Stimulated activated CD8-positive, alpha-beta memory T cell treated with anti-CD3 and anti-CD28 coated beads, Interleukin-4, amount 100 ng/mL, for 24 hours (primary cell): ENCODE measurements at regions not wholly inside any gene's neighbourhood (a gene's known extent, or its start where the extent isn't known, plus 50 kb on each side); places are given as distances from the start of the nearest gene placed in this dataset.
"Not testable (repeated sequence)": the region's sequence is repeated elsewhere in the genome, so short reads cannot be mapped to it uniquely, and the experiment has no call there.

ENCODE experiments used
- DNase-seq: peaks from one replicate; pipeline ENCODE4 v3.0.0-alpha.2; 2020; ENCODE audit warnings: low read depth

DNA sequence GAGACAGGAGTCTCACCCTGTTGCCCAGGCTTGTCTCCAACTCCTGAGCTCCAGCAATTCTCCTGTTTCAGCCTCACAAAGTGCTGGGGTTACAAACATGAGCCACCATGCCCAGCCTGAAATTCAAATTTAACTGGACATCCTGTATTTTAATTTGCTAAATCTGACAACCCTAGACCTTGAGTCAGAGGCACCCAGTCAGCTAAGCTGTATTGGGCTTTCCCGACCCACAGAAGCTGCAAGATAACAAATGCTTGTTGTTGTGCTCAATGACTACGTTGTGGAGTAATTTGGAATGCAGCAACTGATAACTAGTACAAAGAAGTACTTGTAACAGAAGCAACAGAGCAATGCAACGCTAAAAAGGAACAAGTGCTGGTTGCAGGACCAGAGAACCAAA lies 533.1 kb downstream of the NTRK2 start:
- no peak for DNase-seq

DNA sequence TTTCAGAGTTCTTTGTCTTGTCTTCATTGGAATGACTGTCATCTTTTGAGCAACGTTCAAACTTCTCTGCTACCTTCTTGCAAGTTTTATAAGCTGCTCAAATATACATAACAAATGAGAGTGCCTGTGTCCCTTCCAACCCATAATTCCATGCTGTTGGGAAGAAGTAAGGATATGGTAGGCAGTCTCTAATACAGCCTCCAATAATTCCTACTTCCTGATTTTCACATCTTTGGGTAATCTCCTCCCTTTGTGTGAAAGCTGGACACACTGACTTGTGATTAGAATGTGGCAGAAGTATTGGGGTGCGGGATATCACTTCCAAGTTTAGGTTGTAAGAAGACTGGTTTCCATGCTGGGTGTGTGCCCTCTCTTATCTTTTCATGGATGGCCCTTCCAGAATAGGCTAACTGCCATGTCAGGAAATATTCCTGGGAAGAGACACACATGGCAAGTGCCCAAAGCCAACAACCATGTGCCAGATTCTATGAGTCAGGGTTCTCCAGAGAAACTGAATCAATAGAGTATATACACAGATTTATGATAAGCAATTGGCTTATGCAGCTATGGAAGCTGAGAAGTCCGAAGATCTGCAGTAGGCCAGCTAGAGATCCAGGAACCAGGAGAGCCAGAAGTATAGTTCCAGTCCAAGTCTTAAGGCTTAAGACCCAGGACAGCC lies 531.3 kb downstream of the NTRK2 start:
- DNase-seq: no peak

DNA sequence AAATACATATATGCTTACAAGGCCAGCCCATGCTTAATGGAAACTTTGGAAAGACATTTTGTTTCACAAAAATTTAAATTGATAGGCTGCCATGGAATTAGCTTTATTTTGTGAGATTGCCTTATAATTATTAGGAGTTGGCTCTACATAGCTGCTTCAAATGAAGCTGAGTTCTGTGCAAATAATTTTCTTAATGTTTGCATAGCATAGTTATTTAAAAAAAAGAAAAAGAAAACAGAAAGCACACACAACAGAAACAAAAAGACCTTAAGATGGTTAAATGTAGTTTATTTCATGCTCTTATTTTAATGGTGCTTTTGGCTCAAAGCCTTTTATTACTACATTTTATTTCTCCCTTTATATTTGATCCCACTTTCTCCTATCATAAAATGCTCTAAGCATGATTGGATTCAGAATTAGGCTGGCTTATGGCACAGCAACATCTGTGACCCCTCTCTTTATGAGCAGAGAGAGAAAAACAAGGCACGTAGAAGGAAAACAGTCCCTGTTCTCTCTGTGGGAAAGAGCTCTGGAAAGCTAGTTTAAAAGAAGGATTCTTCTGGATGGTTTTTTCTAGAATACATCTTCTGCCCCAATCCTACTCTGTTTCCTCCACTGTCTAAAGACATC lies 530.5 kb downstream of the NTRK2 start:
- DNase-seq: no peak

DNA sequence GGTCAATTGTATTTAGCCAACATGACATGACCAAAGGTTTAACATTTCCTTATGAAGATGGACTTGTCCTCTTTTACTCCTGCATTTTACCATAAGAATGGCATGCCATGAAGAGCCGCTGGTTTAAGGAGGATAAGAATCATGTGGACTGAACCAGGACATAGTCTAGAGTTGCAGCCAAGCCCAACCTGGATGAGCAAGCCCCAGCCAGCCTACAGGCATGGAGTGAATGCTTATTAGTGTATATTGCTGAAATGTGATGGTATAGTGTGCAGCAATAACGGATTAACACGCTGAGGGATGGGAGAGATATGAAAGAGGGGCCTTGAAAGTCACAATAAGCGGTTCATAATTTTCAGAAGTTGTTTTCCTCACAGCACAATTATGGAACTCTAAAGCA lies 523.2 kb downstream of the NTRK2 start:
- DNase-seq: no peak

DNA sequence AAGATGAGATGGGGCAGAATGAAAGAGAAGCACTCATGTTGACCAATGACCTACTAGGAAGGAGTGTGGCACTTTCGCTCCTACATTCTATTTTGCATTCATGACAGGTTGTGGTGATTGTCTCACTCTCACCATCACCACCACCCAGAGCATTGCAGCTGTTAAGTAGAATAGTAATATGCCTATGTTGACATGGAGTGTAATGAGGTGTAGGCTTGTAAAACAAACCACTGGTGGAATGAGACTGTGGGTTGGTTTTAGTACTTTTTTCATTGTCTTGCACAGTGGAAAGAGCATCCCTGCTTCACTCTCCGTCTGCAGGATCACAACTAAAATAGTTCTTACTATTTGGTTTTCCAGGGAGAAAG lies 516.7 kb downstream of the NTRK2 start:
- no peak for DNase-seq

DNA sequence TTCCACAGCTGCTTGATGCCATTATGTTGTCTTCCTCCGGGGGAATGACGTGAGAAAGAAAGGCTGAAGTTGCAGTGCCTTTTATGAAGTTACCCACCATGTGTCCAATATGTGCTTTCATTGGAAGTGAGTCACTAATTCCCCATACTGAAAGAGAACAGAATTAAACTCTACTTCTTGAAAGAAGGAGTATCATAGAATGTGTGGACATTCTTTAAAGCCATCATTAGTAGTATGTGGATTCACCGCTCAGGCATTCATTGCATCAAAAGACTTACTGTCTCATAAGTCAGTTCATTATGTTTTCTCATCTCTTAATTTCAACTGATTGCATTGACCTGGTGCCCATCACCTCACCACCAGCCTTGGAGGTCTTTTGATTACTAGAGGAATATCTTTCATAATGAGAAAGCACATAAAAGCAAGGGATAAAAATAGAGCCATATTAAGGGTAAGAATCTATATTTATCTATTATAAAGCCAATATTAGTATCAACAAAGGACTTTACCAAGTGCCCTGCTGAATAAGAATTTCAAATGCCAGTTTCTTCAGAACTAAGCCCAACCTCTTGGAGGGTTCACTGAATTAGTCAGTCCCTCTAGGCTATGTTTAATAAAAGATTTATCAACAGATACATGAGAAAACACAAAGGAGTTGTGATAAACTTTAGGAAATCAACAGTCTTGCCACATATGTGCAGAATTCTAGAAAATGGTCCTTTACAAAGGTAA lies 516.1 kb downstream of the NTRK2 start:
- DNase-seq: no peak

DNA sequence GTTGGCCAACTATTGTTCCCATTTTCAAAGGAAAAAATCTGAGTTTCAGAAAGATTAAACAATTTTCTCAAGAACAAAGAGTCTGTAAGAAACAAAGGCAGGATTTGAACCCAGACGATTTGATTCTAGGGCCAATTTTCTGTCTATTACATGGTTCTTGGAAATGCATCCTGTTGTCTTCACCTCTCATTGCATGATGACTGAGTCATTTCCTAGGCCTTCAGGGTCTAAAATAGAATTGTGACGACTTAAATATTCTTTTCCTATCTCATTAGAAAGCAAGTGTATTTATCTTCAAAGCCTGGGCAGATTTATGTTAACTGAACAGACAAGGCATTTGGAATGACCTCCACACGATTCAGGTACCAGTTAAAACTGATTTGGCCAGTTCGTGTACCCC lies 512.9 kb downstream of the NTRK2 start:
- DNase-seq: no peak

DNA sequence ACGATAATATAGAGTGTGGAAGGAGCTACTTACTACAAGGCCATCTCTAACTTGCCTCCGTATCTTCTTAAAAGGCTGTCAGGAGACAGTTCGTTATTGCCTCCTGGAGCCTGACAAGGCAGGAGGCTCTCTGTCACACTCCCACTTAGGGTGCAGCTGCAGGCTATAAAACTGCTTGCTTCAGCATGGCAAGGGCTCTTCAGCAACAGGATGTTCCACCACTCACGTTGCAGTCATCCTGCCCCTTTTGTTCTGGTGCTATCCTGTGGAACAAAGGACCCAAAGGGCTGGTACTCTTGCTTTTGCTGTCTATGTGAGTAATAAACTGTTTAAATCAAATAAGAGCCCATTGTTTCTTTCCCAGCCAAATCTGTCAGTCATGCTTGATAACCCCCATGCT lies 508.9 kb downstream of the NTRK2 start:
- no peak for DNase-seq

DNA sequence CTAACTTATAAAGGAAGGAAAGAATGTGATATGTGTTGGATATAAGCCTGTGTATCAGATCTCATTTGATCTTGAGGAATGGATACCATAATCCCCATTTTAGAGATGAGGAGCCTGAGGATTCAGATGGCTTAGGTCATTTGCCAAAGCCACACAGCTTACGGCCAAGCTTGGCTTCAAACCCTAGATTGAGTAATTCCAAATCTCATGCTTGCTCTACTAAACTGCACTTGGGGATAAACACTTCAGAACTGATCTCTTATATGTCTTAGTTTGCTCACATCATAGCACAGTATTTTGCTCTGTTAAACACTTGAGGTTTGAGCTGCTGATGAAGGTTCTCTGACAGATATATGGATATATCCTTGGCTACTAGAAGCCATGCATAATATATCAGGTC lies 504.4 kb downstream of the NTRK2 start:
- DNase-seq: no peak

DNA sequence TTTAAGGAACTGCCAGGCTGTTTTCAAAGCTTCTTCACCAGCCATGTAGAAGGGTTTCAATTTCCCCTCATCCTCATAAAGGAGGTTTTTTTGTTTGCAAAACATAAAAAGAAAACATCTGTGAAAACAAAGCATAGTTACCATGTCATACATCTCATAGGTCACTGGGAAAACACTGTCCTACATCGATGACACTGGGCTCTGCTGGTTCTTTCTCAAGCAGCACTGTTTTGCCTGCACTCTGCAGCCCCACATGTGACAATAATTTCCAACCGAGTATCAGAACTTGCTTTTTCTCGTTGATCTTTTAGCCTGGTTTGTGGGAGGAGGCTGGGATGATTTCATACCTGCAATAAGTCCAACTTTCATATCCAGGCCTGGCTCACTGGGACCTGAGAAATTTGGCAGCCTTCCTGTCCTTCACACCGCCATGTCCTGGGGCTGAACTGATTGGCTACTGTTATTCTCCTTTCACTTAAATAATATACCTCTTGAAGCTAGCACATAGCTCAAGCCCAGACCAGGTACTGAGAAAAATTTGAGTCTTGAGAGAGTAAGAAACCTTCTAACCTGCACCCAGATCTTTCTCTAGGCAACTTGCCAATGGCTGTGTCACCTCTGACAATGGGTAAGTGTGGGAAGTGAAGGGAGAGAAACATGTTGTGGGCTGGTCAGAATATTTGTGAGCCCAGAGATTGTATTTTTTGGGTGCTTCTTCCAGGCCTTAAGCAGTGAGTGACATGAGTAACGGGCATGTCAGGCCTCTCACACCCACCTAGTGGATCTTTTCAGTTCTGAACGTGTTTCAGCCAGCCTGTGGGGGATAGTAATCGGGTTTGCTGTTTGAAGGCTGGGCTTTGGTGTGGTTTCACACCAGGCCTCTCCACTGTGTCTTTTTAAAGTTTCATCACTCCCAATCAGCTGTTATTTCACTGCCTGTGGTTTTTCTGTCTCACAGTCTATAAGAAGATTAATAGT lies 502.8 kb downstream of the NTRK2 start:
- DNase-seq: no peak

DNA sequence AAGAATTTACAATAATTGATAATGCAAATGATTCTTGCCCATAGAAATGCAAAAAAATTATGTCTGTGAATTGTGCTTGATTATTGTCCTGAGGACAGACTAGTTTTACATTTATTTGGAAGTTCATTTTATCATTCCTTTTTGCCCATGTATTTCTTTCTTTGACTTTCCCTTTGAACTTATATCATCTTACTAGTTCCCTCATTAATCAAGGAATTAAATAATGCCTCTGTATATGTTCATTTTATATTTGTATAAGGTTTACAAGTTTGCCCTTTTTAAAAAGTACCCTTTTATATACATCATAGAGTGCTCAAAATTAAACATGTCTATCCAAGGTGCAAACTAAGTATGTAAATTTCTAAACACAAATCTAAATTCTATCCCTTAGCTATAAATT lies 501.6 kb downstream of the NTRK2 start:
- no peak for DNase-seq

DNA sequence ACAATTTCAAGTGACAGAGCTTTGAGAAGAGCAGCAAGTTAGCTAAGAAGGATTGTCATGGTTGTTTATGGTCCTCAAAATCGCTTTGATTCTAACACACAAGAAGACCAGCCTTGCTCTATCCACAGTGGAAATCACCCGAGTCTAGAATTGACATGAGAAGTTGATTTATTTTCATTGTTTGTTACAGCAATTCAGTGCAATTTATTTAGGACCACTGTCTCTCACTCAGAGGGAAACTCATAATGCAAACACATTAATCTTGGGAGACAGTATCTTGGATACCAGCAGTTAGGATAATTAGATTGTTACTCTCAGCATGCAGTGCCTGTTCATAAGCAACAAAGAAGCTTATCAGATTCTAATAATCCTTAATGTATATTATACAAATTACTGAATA lies 498.9 kb downstream of the NTRK2 start:
- DNase-seq: no peak

DNA sequence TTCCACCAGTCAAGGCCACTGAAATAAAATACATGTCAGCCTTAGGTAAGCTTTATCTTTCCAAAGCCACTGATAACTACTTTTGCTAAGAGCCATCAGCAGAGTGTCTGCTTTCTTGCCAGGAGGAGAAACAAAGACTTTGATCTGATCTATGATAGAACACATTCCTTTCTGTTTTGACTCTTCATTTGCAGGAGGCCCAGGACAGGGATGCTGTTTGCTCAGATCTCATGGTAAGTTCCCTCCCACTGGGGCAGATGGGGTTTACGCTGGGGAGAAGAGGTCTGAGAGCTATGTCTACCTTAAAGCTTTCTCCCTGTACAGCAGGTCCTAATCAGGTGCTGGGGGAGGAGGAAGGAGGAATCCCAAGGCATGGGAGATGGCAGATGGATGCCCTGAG lies 497.6 kb downstream of the NTRK2 start:
- no peak for DNase-seq

DNA sequence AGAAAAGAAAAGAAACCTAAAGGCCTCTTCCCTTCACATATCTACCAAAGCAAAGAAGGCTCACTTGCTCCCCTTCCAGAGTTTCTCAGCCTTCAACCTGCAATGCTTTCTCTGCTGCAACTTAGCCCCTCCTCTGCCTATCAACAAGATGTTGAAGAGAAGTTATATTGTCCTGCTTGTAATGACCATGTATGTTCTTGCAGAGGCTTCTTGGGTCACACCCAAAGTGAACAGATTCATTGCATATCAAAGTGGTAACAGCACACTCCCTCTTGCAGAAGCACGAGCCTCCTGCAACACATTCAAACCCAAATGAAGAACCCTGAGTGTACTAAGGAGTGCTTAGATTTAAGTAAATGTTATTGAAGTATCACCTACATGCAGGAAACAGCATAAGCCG lies 494.3 kb downstream of the NTRK2 start:
- no peak for DNase-seq

DNA sequence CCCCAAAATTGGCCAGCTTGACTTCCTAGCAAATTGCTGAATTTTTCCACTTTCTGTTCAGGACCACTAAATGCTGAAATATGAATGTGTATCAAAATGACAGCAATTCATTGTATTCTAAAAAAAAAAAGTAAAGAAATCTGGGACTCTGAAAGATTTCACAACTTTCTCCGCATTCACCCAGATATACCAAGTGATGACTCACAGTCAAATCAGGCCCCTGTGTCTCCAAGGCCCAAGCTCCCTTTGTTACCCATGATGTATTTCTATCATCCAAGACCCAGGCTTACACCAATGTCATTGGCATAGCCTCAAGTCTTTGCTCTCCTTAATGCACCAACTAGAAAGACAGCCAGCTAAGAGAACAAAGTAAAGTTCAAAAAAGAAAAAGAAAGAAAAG lies 493.9 kb downstream of the NTRK2 start:
- no peak for DNase-seq

DNA sequence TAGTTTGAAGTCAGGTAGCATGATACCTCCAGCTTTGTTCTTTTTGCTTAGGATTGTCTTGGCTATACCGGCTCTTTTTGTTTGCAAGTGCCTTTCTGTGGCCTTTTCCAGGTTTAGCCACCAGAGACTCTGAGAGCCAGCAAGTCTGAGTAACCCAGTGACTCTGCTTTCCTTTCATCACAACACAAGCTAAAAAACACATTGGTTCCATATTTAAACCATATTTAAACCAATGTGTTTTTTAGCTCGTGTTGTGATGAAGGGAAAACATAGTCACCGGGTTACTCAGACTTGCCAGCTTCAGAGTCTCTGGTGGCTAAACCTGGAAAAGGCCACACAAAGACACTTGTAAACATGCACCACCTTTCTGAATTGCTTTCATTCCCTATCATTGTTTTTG lies 493.3 kb downstream of the NTRK2 start:
- no peak for DNase-seq

DNA sequence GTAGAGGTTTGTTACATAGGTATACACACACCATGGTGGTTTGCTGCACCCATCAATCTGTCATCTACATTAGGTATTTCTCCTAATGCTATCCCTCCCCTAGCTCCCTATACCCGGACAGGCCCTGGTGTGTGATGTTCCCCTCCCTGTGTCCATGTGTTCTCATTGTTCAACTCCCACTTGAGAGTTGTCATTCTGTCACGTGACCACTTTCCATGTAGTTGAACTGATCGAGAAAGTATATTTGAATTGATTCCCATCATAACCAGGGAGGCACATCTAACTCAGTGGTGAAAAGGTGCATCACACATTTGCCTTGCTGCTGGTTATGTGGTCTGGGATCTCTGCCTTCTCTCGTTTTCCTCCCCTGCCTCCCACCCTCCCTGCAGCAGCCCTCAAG lies 491.4 kb downstream of the NTRK2 start:
- DNase-seq: not testable (repeated sequence)

DNA sequence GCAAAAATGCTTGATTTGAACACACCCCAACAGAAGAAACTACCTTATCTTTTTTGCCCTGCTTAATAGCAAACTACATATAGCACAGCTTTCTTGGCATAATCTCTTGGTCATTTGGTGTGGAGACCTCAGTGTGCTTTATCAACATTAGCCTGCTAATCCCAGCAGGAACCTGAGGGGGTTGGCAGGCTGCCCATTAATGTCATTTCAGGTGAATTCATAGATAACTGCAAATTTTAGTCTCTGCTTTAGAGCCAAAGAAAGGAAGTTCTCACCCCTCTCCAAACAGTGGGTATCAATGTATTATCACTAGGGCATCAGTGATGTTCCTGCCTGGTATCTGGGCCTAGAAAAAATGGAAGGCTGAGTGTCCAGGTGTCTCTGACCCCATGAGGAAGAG lies 489.0 kb downstream of the NTRK2 start:
- DNase-seq: no peak

DNA sequence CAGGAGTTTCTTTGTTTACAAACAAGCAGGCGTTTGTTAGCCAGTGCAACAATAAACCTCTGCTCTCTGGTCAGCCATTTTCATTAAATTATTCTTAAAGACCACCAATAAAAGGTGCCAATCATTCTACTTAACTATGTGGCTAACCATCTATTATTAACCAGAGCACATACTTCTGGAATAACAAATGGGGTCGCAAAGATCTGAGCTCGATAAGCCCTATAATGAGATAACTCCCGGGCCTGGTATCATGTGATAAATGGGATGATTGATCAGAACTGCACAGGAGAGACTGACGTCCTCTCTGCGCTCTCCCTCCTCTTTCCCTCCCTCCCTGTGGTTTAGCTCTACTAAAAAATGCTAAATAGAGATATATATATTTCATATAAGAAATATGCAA lies 488.2 kb downstream of the NTRK2 start:
- no peak for DNase-seq

DNA sequence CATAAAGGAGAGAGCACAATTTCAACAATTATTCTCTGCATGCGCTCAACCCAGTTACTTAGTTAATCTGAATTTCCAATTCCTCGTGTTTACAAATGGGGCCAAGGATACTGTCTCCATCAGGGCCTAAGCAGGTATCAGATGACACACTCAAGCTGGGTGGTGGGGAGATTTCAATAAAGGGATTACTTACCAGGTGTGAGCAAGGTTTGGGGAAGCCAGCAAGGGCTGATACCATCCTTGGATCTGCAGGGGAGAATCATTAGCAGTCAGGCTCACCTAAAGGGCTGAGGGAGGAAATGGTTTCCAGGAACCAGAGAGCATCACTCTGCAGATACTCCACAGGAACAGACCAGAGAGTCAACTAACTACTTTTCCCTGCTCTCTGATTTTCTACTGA lies 487.1 kb downstream of the NTRK2 start:
- DNase-seq: no peak

DNA sequence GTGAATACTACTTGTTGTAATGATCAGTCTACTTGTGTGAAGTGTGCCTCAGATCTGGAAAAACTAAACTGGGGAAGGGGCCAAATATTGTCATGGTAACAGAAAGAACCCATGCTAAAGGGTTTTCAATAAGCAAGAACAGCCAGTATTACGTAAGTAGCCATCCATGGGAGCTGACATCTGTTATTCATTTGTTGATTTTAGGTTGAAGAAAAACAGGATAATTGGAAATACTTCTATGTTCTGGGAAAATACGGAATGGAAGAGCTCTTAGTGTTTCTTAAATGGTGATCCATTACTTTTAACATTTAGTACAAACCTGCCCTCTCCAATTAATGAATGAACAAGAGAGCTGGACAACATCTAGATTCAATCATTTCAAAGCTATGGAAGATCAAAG lies 485.8 kb downstream of the NTRK2 start:
- DNase-seq: no peak

DNA sequence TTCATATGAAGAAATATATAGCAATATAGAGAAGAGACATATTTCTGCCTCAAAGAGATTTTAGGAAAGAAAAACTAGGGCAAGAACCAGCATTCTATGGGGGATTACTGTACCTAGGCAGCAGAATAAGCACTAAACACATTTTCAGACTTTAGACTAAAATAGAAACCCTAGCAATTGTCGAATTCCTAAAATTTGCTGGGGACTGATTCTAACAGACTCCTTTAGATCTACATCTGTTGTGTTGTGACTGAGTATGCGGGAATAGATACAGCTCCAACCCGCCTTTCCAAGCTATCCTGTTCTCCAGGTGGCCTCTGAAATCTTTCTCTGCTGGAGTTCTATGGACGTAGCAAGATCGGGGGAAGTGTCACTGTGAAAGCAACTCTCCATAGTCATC lies 482.2 kb downstream of the NTRK2 start:
- DNase-seq: no peak

DNA sequence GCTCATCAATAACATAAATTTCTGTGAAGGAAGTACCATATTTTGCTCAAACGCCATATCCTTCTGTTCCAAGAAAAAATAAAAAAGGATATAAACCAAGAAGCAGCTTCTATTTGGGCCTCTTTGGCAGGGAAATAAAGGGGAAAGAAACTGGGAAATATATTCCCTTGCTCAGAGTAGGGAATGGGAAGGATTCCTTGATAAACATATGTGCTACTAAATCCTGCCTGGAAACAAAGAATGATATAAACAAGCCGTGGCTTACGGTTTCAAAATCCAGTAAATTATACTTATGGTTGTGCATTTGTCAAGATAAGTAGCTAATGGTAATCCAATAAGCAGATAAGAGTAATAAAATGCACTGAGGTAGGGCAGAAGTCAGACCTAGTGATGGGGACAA lies 481.6 kb downstream of the NTRK2 start:
- no peak for DNase-seq
